SH-SY5Y (cell line): ENCODE measurements at regions not wholly inside any gene's neighbourhood (a gene's known extent, or its start where the extent isn't known, plus 50 kb on each side); places are given as distances from the start of the nearest gene placed in this dataset.

Source experiments
- GATA2 ChIP-seq: IDR thresholded peaks from 2 replicates; pipeline ENCODE4 v1.6.1; 2011; ENCODE audit warnings: mild to moderate bottlenecking, low read depth, low read length
- GATA3 ChIP-seq: IDR thresholded peaks from 2 replicates; pipeline ENCODE4 v1.6.1; 2011; ENCODE audit warnings: low read depth, mild to moderate bottlenecking, low read length, moderate library complexity

- TF ChIP-seq GATA2: no peak
- no peak for TF ChIP-seq GATA3
These were observed 286.5 kb upstream of the CDH7 start for GRCh38 chr18:65464361-65464760.

- TF ChIP-seq GATA2 (no peak), GATA3 (no peak)
These were observed 291.1 kb upstream of the CDH7 start for GRCh38 chr18:65459741-65460140.

GRCh38 chr18:65458871-65459270 lies 291.9 kb upstream of the CDH7 start:
- TF ChIP-seq GATA3 (no peak), GATA2 (no peak)

GRCh38 chr18:65439188-65439587 lies 311.6 kb upstream of the CDH7 start:
- TF ChIP-seq GATA2 (no peak), GATA3 (no peak)

GRCh38 chr18:65436430-65436829 lies 314.4 kb upstream of the CDH7 start:
- TF ChIP-seq GATA2 (no peak), GATA3 (no peak)

GRCh38 chr18:65435534-65435933 lies 315.3 kb upstream of the CDH7 start:
- TF ChIP-seq GATA3 (no peak), GATA2 (no peak)

GRCh38 chr18:65429601-65430000 lies 321.2 kb upstream of the CDH7 start:
- TF ChIP-seq GATA2: no peak
- TF ChIP-seq GATA3: no peak

- no peak for TF ChIP-seq GATA2
- TF ChIP-seq GATA3: no peak
These were observed 325.4 kb upstream of the CDH7 start for GRCh38 chr18:65425366-65425765.

- TF ChIP-seq GATA2 (no peak), GATA3 (no peak)
These were observed 327.0 kb upstream of the CDH7 start for GRCh38 chr18:65423776-65424175.

GRCh38 chr18:65422544-65423136 lies 328.2 kb upstream of the CDH7 start:
- TF ChIP-seq GATA2 (no peak), GATA3 (no peak)

GRCh38 chr18:65415098-65415497 lies 335.7 kb upstream of the CDH7 start:
- TF ChIP-seq GATA2 (no peak), GATA3 (no peak)

GRCh38 chr18:65414501-65414900 lies 336.3 kb upstream of the CDH7 start:
- TF ChIP-seq GATA3 (no peak), GATA2 (no peak)

- no peak for TF ChIP-seq GATA3
- no peak for TF ChIP-seq GATA2
These were observed 339.8 kb upstream of the CDH7 start for GRCh38 chr18:65411061-65411460.

GRCh38 chr18:65409261-65409660 lies 341.6 kb upstream of the CDH7 start:
- TF ChIP-seq GATA3 (no peak), GATA2 (no peak)

- TF ChIP-seq GATA3 (no peak), GATA2 (no peak)
These were observed 347.3 kb upstream of the CDH7 start for GRCh38 chr18:65403534-65403933.

GRCh38 chr18:65399091-65399490 lies 351.7 kb upstream of the CDH7 start:
- TF ChIP-seq GATA3 (no peak), GATA2 (no peak)
